HepG2 (cell line): ENCODE measurements at regions not wholly inside any gene's neighbourhood (a gene's known extent, or its start where the extent isn't known, plus 50 kb on each side); places are given as distances from the start of the nearest gene placed in this dataset.

Experiments used
- ATAC-seq: fragments of 200-7000 bp; cut with Tn5 transposase; 3 replicates; pipeline ENCODE4 v1.9.1; 2020; ENCODE audit warnings: mild to moderate bottlenecking, moderate library complexity
- BruUV-seq: library from RNA; stranded (reverse); fragments of 400-500 nt; replicated peaks from 2 replicates; lab custom pipeline; 2021; lab: Mats Ljungman, UMichigan
- CTCF ChIA-PET: fragments of 300-600 bp; formaldehyde crosslinking; extraction: SDS; loops from one replicate; lab custom pipeline; 2021; ENCODE audit warnings: low total read pairs, inconsistent platforms, low intra/inter-chr PET ratio; lab: Yijun Ruan, JAX
- POLR2A ChIA-PET: fragments of 350-600 bp; sonication (Branson Sonifier 250); formaldehyde crosslinking; loops from one replicate; lab custom pipeline; 2020; ENCODE audit warnings: antibody characterized with exemption, inconsistent platforms; lab: Yijun Ruan, JAX
- DNase-seq: peaks from one replicate; pipeline ENCODE4 v3.0.0-alpha.2; 2015; ENCODE audit warnings: low spot score
- FAIRE-seq: peaks from 3 replicates; lab custom pipeline; 2011; peaks lifted over from hg19 to GRCh38; lab: Jason Lieb, UNC
- H2AFZ ChIP-seq: one replicate; pipeline ENCODE4 v1.6.1; 2011; ENCODE audit warnings: low read length, inconsistent platforms
- H3K27ac ChIP-seq: fragments of 300-600 bp; 3 replicates; pipeline ENCODE4 v1.8.0; 2011; ENCODE audit warnings: mixed run types, mild to moderate bottlenecking, mixed read lengths, low read length, inconsistent platforms; ENCODE audit not compliant: insufficient read depth; ENCODE audit errors: extremely low read length
- H3K27me3 ChIP-seq, 2 experiments: fragments of 200-600 bp in 1 of 2; 2 replicates in 1 of 2; 3 replicates in 1 of 2; pipeline versions ENCODE4 v1.6.0 to v1.8.0; 2011; ENCODE audit warnings: low read length in 2 of 2, mild to moderate bottlenecking in 2 of 2, moderate library complexity in 2 of 2, inconsistent platforms in 1 of 2; ENCODE audit not compliant: insufficient read depth in 2 of 2, control insufficient read depth in 1 of 2
- H3K36me3 ChIP-seq, 2 experiments: fragments of 200-600 bp in 1 of 2; replicated peaks in 1 of 2; 2 replicates in 1 of 2; 3 replicates in 1 of 2; pipeline versions ENCODE4 v1.5.1 to v1.8.0; 2011; ENCODE audit warnings: low read length in 2 of 2, inconsistent platforms in 1 of 2; ENCODE audit not compliant: insufficient read depth in 2 of 2, control insufficient read depth in 1 of 2
- H3K4me1 ChIP-seq: 2 replicates; pipeline ENCODE4 v1.5.1; 2012; ENCODE audit warnings: low read length, inconsistent platforms; ENCODE audit not compliant: insufficient read depth
- H3K4me2 ChIP-seq: 2 replicates; pipeline ENCODE4 v1.6.0; 2011; ENCODE audit warnings: low read depth, low read length, inconsistent platforms
- H3K4me3 ChIP-seq, 3 experiments: fragments of 200-600 bp in 1 of 3; sonication (generic), shearing (Covaris generic) in 1 of 3; replicated peaks in 1 of 3; 2 replicates each; pipeline ENCODE4 v1.5.1; 2011 to 2016; ENCODE audit warnings: low read length in 3 of 3, inconsistent platforms in 2 of 3, low read depth in 2 of 3, mild to moderate bottlenecking in 2 of 3, control low read depth in 1 of 3, mixed read lengths in 1 of 3; ENCODE audit not compliant: insufficient read depth in 1 of 3
- H3K79me2 ChIP-seq: one replicate; pipeline ENCODE4 v1.6.1; 2011; ENCODE audit warnings: low read length, inconsistent platforms; ENCODE audit not compliant: insufficient read depth
- H3K9ac ChIP-seq: 2 replicates; pipeline ENCODE4 v1.6.0; 2011; ENCODE audit warnings: mild to moderate bottlenecking, low read depth, low read length, inconsistent platforms; ENCODE audit not compliant: insufficient read depth
- H3K9me3 ChIP-seq: 2 replicates; pipeline ENCODE4 v1.5.1; 2012; ENCODE audit warnings: mild to moderate bottlenecking, low read length
- H4K20me1 ChIP-seq: 2 replicates; pipeline ENCODE4 v1.6.0; 2011; ENCODE audit warnings: inconsistent platforms, mild to moderate bottlenecking, low read length, moderate library complexity; ENCODE audit not compliant: insufficient read depth
- JUNB ChIP-seq: sonication (generic); formaldehyde crosslinking; IDR thresholded peaks from 2 replicates; pipeline ENCODE4 v1.8.0; 2022; ENCODE audit warnings: missing genetic modification reagents, mild to moderate bottlenecking, borderline replicate concordance
- KDM3A ChIP-seq: IDR thresholded peaks from 2 replicates; pipeline ENCODE4 v1.6.1; 2018; ENCODE audit warnings: low read depth, missing compliant biosample characterization
- PRPF4 ChIP-seq: fragments of 200-400 bp; formaldehyde crosslinking; IDR thresholded peaks from 2 replicates; pipeline ENCODE4 v1.6.1; 2016; ENCODE audit warnings: low read length, low read depth; ENCODE audit not compliant: poor library complexity, severe bottlenecking
- ZFP90 ChIP-seq: sonication (generic); formaldehyde crosslinking; IDR thresholded peaks from 2 replicates; pipeline ENCODE4 v1.8.0; 2022; ENCODE audit warnings: missing genetic modification reagents, mild to moderate bottlenecking, inconsistent platforms, borderline replicate concordance
- ZNF354B ChIP-seq: sonication (generic); formaldehyde crosslinking; IDR thresholded peaks from 2 replicates; pipeline ENCODE4 v1.8.0; 2022; ENCODE audit warnings: mild to moderate bottlenecking, missing genetic modification reagents
- whole genome bisulfite sequencing: methylation state at CpG from one replicate; pipeline ENCODE4 v1.1.6; 2017; ENCODE audit warnings: low lambda C conversion rate; 5-methylcytosine and 5-hydroxymethylcytosine counted together
- in situ Hi-C: cut with HindIII; loops from 2 replicates; pipeline ENCODE4 v1.10.0; 2017; ENCODE audit warnings: low pct_unique_long_range_greater_than_20kb; ENCODE audit not compliant: extremely low pct_ligation_motif_present
- intact Hi-C: fragments of 100-400 bp; cut with micrococcal nuclease; formaldehyde crosslinking; loops from one replicate; pipeline ENCODE4 v1.10.0; 2022; ENCODE audit not compliant: unreplicated experiment
- TF ChIP-seq, protein P1 (sequence below): sonication (generic); formaldehyde crosslinking; IDR thresholded peaks from 2 replicates; pipeline ENCODE4 v1.9.0; 2021; ENCODE audit warnings: missing genetic modification reagents, borderline replicate concordance
- TF ChIP-seq, protein P2 (sequence below): sonication (generic); formaldehyde crosslinking; IDR thresholded peaks from 2 replicates; pipeline ENCODE4 v1.4.0; 2020; ENCODE audit warnings: missing genetic modification reagents

DNA sequence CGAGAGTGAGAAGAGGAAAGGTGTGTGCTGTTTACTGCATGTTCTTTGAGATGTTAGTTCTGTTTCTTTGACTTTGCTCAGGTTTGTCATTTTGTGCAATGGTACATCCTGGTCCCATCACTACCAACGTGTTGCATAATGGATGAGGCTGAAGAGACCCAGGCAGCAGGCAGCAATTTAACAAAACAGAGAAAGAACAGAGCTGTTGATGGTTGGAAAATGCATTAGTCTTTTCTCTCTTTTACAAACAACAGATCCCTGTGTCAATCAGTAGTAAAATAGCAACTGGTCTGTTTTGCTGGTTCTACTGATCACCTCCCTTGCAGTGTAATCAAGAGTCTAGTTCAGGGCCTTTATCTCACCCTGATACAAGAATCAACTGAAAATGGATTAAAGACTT, 64.8 kb upstream of the LIMCH1 start:
- POLR2A ChIA-PET: no interaction called here
- H4K20me1 ChIP-seq: no peaks in the 10 kb centered on the region
- ATAC-seq: no peak
- H3K4me1 ChIP-seq: no peaks in the 10 kb centered on the region
- no peaks in the 10 kb centered on the region for H3K79me2 ChIP-seq
- 2% methylated on average over 2 of the region's 2 CpGs for WGBS
- intact Hi-C loops: no loop called here
- H3K27ac ChIP-seq: no peak overlapping the region
- H3K27me3 ChIP-seq: peaks cover 0 to 7% of the 10 kb centered on the region in 2 experiments; a peak in 1 of 5 replicates
- no peak overlapping the region for H3K9ac ChIP-seq
- H3K36me3 ChIP-seq: no peaks in the 10 kb centered on the region
- H2AFZ ChIP-seq: no peak overlapping the region
- no peak overlapping the region for H3K4me2 ChIP-seq
- no peak overlapping the region for H3K4me3 ChIP-seq
- no peaks in the 10 kb centered on the region for H3K9me3 ChIP-seq
- CTCF ChIA-PET: no interaction called here
- in situ Hi-C loops: no loop called here
- FAIRE-seq: no peak
- TF ChIP-seq ZNF354B (CRISPR knock-in tag) (no peak), JUNB (no peak), PRPF4 (no peak), ZFP90 (CRISPR knock-in tag) (no peak), KDM3A (no peak)
- TF ChIP-seq, protein P1, sequence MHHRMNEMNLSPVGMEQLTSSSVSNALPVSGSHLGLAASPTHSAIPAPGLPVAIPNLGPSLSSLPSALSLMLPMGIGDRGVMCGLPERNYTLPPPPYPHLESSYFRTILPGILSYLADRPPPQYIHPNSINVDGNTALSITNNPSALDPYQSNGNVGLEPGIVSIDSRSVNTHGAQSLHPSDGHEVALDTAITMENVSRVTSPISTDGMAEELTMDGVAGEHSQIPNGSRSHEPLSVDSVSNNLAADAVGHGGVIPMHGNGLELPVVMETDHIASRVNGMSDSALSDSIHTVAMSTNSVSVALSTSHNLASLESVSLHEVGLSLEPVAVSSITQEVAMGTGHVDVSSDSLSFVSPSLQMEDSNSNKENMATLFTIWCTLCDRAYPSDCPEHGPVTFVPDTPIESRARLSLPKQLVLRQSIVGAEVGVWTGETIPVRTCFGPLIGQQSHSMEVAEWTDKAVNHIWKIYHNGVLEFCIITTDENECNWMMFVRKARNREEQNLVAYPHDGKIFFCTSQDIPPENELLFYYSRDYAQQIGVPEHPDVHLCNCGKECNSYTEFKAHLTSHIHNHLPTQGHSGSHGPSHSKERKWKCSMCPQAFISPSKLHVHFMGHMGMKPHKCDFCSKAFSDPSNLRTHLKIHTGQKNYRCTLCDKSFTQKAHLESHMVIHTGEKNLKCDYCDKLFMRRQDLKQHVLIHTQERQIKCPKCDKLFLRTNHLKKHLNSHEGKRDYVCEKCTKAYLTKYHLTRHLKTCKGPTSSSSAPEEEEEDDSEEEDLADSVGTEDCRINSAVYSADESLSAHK: no peak
- TF ChIP-seq, protein P2, sequence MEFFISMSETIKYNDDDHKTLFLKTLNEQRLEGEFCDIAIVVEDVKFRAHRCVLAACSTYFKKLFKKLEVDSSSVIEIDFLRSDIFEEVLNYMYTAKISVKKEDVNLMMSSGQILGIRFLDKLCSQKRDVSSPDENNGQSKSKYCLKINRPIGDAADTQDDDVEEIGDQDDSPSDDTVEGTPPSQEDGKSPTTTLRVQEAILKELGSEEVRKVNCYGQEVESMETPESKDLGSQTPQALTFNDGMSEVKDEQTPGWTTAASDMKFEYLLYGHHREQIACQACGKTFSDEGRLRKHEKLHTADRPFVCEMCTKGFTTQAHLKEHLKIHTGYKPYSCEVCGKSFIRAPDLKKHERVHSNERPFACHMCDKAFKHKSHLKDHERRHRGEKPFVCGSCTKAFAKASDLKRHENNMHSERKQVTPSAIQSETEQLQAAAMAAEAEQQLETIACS (CRISPR knock-in tag): no peak
- BruUV-seq: no TSS peak
- no peak for DNase-seq
